NCI-H2196 treated with DMSO at 0.1 percent for 48 hours (cell line): ENCODE measurements at regions not wholly inside any gene's neighbourhood (a gene's known extent, or its start where the extent isn't known, plus 50 kb on each side); places are given as distances from the start of the nearest gene placed in this dataset.

ENCODE experiments used
- DNase-seq: peaks from one replicate; lab custom pipeline; 2025; ENCODE audit not compliant: unreplicated experiment; lab: John Stamatoyannopoulos, UW

GRCh38 chr13:27847669-27848068 is 55.4 kb downstream of the GSX1 start:
- DNase-seq = no peak

- DNase-seq = no peak
Measured at GRCh38 chr13:27851096-27851850, 59.0 kb downstream of the GSX1 start.

- no peak for DNase-seq
Measured at GRCh38 chr13:27852491-27852890, 60.2 kb downstream of the GSX1 start.

- DNase-seq = no peak
Measured at GRCh38 chr13:27853335-27853734, 61.1 kb downstream of the GSX1 start.

- no peak for DNase-seq
Measured at GRCh38 chr13:27853861-27854260, 61.6 kb downstream of the GSX1 start.

- DNase-seq = no peak
Measured at GRCh38 chr13:27854606-27855005, 62.3 kb downstream of the GSX1 start.

GRCh38 chr13:27855381-27855780 is 63.1 kb downstream of the GSX1 start:
- DNase-seq = no peak

GRCh38 chr13:27857282-27857681 is 62.5 kb upstream of the PDX1 start:
- DNase-seq = peak; percentile 58

GRCh38 chr13:27858046-27858445 is 61.8 kb upstream of the PDX1 start:
- no peak for DNase-seq

- no peak for DNase-seq
Measured at GRCh38 chr13:27860743-27861142, 59.1 kb upstream of the PDX1 start.

- DNase-seq = no peak
Measured at GRCh38 chr13:27861165-27861564, 58.6 kb upstream of the PDX1 start.

GRCh38 chr13:27868641-27869435 is 51.0 kb upstream of the PDX1 start:
- no peak for DNase-seq

GRCh38 chr13:27869436-27870095 is 50.2 kb upstream of the PDX1 start:
- DNase-seq = no peak
